Chondrocyte (in vitro differentiated cells): ENCODE measurements at regions not wholly inside any gene's neighbourhood (a gene's known extent, or its start where the extent isn't known, plus 50 kb on each side); places are given as distances from the start of the nearest gene placed in this dataset.

ENCODE experiments used
- DNase-seq: peaks from one replicate; pipeline ENCODE4 v3.0.0; 2021; ENCODE audit warnings: mixed read lengths, low spot score
- H3K27ac Mint-ChIP-seq: one replicate; pipeline ENCODE4 v1.8.0; 2021; ENCODE audit warnings: mild to moderate bottlenecking, moderate library complexity, mixed read lengths; ENCODE audit not compliant: unreplicated experiment
- H3K27me3 Mint-ChIP-seq: 2 replicates; pipeline ENCODE4 v1.8.0; 2021; ENCODE audit warnings: low read depth, mixed read lengths
- H3K36me3 Mint-ChIP-seq: 2 replicates; pipeline ENCODE4 v1.8.0; 2021; ENCODE audit warnings: low read depth, mixed read lengths
- H3K4me1 Mint-ChIP-seq: 2 replicates; pipeline ENCODE4 v1.8.0; 2021; ENCODE audit warnings: low read depth, mild to moderate bottlenecking, mixed read lengths
- H3K4me3 Mint-ChIP-seq: one replicate; pipeline ENCODE4 v1.8.0; 2021; ENCODE audit warnings: mild to moderate bottlenecking, moderate library complexity, mixed read lengths; ENCODE audit not compliant: unreplicated experiment
- H3K9me3 Mint-ChIP-seq: 2 replicates; pipeline ENCODE4 v1.8.0; 2021; ENCODE audit warnings: low read depth, mixed read lengths
- CTCF ChIP-seq: fragments of 200-600 bp; sonication (generic); IDR thresholded peaks from 2 replicates; pipeline ENCODE4 v1.5.0; 2021; ENCODE audit warnings: antibody characterized with exemption, mild to moderate bottlenecking, moderate library complexity

GRCh38 chr13:82688400-82688994 is 1193.8 kb downstream of the SLITRK1 start:
- Mint-ChIP-seq H3K36me3 (no peaks in the 10 kb centered on the region), H3K27me3 (no peaks in the 10 kb centered on the region), H3K27ac (no peak overlapping the region), H3K4me3 (no peak overlapping the region), H3K9me3 (peaks cover 5% of the 10 kb centered on the region), H3K4me1 (peaks cover 2% of the 10 kb centered on the region)
- DNase-seq: no peak
- TF ChIP-seq CTCF: no peak

DNA sequence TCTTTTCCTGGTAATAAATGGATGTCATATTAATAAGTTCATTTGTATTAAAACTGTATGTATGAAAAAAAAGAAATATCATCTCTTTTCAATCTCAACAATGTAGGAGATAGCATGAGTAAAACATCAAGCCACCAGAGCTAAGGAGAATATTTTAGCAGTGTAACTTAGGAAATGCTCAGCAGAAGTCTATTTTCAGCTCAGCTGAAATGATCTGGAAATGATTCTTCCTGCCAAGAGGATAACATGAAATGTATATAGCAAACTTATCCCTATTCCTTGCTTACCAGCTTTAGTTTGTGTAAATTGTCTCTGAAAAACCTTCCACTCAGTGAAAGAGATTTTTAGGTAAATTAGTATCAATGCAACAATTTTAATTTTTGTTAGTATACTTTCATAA is 1194.4 kb downstream of the SLITRK1 start:
- no peaks in the 10 kb centered on the region for H3K27me3 Mint-ChIP-seq
- no peak for DNase-seq
- no peak overlapping the region for H3K4me3 Mint-ChIP-seq
- no peak overlapping the region for H3K27ac Mint-ChIP-seq
- H3K36me3 Mint-ChIP-seq: peaks cover 3% of the 10 kb centered on the region
- peaks cover 11% of the 10 kb centered on the region for H3K9me3 Mint-ChIP-seq
- TF ChIP-seq CTCF: no peak
- peaks cover 2% of the 10 kb centered on the region for H3K4me1 Mint-ChIP-seq

DNA sequence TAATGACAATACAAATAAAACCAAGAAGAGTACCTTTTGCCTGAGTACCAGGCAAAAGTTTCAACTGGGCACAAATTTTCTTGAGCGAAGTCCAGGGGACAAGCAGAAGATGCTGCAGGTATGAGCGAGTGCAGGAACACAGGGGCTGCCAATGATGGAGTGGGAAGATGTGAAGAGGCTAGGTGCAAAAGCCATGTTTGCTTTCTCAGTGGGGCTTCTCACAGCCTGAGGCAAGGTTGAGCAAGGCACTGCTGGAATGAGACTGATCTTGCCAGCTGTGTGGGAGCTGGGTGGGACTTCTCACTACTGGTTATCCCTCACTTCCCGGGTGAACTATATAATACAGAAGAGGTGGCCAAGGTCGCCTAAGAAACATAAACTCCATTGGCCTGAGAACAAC is 1200.7 kb downstream of the SLITRK1 start:
- peaks cover 18% of the 10 kb centered on the region for H3K9me3 Mint-ChIP-seq
- peaks cover 3% of the 10 kb centered on the region for H3K36me3 Mint-ChIP-seq
- H3K4me1 Mint-ChIP-seq: no peaks in the 10 kb centered on the region
- no peaks in the 10 kb centered on the region for H3K27me3 Mint-ChIP-seq
- no peak for TF ChIP-seq CTCF
- no peak overlapping the region for H3K4me3 Mint-ChIP-seq
- no peak for DNase-seq
- H3K27ac Mint-ChIP-seq: no peak overlapping the region

GRCh38 chr13:82678052-82678451 is 1204.2 kb downstream of the SLITRK1 start:
- DNase-seq: no peak
- H3K4me1 Mint-ChIP-seq: no peaks in the 10 kb centered on the region
- no peak overlapping the region for H3K4me3 Mint-ChIP-seq
- H3K27ac Mint-ChIP-seq: no peak overlapping the region
- H3K9me3 Mint-ChIP-seq: peaks cover 8% of the 10 kb centered on the region
- no peak for TF ChIP-seq CTCF
- peaks cover under 1% of the 10 kb centered on the region for H3K36me3 Mint-ChIP-seq
- H3K27me3 Mint-ChIP-seq: no peaks in the 10 kb centered on the region

GRCh38 chr13:82675024-82675423 is 1207.2 kb downstream of the SLITRK1 start:
- H3K9me3 Mint-ChIP-seq: no peaks in the 10 kb centered on the region
- no peak for DNase-seq
- H3K36me3 Mint-ChIP-seq: no peaks in the 10 kb centered on the region
- TF ChIP-seq CTCF: no peak
- H3K4me1 Mint-ChIP-seq: no peaks in the 10 kb centered on the region
- H3K27me3 Mint-ChIP-seq: no peaks in the 10 kb centered on the region
- no peak overlapping the region for H3K4me3 Mint-ChIP-seq
- no peak overlapping the region for H3K27ac Mint-ChIP-seq
